CD4-positive, alpha-beta T cell treated with Interleukin-2 at 100 ng/mL for 4 hours (primary cell): ENCODE measurements at regions not wholly inside any gene's neighbourhood (a gene's known extent, or its start where the extent isn't known, plus 50 kb on each side); places are given as distances from the start of the nearest gene placed in this dataset.
"Not testable (repeated sequence)": the region's sequence is repeated elsewhere in the genome, so short reads cannot be mapped to it uniquely, and the experiment has no call there.

Experiments
- DNase-seq: peaks from one replicate; pipeline ENCODE4 v3.0.0-alpha.2; 2020; ENCODE audit warnings: low spot score

DNA sequence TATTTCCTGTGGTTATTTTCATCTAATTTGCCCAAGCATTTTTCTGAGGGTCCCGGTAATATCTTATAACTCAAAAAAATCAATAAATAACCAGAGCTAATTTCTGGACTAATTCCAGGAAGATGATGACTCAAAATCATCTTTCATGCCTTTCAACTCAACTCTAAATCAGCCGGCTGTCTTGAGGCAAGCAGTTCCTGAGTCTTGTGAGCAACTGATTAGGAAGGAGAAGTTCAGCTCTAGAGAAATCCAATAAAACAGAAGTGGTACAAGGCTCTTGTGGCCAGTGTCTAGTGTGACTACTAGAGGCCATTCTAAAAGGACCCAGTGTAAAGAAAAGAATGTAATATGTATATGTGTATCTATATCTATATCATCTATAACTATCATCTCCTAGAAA is 890.4 kb downstream of the TRIB2 start:
- no peak for DNase-seq

DNA sequence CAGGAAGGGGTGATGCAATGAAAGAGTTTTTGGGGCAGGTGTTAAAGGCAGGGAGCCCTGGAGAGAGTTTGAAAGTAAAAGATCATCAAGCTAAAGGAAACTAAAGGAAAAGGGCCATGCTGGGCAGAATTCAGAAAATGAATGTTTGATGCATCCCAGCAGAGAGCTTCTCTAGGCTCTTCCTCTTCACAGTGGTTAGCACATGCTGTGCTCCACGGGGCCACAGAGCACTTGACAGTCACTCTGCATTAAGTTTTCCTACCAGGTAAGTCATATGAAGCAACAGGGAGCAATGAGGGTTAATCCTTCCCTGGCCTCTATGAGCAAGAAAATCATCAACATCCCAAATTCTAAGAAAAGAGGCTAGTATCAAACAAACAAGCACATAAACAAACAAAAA is 895.2 kb downstream of the TRIB2 start:
- DNase-seq: no peak

DNA sequence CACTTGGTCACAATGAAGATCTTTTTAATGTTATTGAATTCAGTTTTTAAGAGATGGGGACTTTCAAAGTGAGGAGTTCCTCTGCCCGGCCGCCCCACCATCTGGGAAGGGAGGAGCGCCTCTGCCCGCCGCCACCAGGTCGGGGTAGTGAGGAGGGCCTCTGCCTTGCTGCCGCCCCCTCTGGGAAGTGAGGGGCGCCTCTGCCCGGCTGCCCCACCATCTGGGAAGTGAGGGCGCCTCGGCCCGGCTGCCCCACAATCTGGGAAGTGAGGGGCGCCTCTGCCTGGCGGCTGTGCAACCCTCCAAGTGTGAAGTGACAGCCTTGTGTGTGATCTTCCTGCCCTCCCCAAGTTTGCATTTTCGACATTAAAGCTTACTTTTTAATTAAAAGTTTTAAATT is 899.3 kb downstream of the TRIB2 start:
- DNase-seq: no peak

DNA sequence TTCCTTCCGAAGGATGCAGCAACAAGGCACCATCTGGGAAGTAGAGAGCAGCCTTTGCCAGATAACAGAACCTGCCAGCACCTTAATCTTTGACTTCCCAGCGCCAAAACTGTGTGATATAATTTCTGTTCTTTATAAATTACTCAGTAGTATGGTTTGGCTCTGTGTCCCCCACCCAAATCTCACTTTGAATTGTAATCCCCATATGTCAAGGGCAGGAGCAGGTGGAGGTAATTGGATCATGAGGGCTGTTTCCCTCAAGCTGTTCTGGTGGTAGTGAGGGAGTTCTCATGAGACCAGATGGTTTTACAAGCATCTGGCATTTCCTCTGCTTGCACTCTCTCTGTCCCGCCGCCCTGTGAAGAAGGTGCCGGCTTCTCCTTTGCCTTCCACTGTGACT is 899.9 kb downstream of the TRIB2 start:
- DNase-seq: no peak

DNA sequence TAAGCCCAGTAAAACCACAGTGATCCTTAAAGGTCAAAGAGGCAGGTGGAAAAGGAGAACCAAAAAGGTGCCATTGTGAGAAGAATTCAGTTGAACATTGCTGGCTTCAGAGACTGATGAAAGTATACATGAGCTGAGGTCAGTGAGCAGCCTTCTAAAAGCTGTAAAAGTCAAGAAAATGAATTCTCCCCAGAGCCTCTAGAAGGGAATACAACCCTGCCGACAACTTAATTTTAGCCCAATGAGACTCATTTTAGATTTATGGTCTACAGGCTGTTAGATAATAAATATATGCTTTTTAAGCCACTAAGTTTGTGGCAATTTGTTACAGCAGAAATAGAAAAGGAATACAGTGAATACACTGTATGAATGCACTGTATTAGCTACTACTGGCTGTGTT is 911.4 kb downstream of the TRIB2 start:
- DNase-seq: no peak

DNA sequence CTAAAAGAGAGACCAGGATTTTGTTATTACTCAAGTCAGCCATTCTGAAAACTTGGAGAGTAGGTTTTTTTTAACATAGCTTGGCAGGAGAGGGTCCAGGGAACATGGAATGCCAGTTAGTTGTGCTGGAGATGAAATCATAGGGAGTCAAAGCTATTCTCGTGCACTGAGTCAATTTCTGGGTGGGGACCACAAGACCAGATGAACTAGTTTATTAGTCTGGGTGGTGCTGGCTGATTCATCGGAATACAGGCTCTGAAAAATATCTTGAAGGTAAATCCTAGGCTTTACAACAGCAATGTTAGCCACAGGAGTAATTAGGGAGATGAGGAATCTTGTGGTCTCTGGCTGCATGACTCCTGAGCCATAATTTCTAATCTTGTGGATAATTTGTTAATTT is 921.4 kb downstream of the TRIB2 start:
- no peak for DNase-seq

DNA sequence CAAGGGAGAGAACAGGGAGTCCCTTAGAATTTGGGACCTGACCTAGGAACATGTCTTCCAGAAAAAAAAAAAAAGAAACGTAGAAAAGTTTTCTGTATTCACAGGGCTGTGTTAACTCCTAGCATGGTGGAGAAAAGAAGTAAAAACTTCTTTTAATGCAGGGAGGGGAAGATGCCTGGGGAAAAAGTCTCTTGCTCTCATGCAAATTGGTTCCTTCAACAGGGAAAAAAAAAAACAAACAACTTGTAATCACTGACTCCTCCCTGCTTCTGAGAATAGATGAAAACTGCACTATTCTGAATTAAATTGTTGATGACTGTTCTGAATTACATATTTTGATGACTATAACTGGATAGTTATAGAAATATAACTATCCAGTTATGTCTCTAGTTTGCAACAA is 933.2 kb downstream of the TRIB2 start:
- DNase-seq: no peak

DNA sequence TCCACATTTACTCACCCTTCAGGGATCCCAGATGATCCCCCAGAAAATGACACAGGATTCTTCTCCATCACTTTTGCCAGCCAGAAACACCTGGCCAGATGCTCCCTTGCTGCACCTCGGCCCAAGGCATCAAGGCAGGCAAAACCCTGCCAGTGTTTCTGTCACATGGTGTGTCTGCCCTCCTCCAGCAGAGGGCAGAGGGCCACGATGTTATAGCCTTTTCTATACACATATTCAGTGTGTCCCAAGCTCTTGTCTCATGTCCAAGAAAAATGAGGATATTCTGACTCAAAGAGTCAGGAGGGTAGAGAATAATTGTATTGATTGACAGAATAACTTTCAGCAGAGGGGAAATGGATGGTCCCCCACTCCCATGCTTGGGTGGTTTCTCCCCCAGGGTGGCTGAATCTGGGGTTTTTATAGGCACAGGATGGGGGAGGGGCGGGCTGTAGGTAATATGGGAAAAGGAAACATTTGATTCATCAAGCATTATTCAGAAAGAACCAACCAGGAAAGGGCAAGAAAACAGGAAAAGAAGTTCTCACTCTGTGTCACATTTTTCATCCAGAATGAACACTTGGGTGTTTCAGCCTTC is 933.9 kb downstream of the TRIB2 start:
- DNase-seq: no peak

DNA sequence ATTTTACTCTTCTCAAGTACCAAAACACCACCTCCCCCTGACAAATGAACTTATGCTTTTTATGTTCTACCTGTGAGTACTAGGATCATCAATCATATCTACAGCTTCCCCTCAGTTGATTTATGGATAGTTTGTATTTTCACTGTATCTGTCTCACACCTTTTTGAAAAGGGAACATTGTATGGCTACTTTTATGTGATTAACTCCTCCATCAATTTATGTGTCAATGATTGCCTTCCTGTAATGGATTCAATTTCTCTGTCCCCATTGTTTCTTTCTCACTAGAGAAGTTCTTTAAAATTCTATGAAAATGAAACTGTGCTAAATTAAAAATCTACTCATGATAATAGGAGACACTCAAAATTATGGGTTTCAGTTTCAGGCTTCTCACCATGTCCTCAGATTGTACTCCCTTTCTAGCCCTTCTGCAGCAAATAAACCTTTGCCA is 935.0 kb downstream of the TRIB2 start:
- no peak for DNase-seq

DNA sequence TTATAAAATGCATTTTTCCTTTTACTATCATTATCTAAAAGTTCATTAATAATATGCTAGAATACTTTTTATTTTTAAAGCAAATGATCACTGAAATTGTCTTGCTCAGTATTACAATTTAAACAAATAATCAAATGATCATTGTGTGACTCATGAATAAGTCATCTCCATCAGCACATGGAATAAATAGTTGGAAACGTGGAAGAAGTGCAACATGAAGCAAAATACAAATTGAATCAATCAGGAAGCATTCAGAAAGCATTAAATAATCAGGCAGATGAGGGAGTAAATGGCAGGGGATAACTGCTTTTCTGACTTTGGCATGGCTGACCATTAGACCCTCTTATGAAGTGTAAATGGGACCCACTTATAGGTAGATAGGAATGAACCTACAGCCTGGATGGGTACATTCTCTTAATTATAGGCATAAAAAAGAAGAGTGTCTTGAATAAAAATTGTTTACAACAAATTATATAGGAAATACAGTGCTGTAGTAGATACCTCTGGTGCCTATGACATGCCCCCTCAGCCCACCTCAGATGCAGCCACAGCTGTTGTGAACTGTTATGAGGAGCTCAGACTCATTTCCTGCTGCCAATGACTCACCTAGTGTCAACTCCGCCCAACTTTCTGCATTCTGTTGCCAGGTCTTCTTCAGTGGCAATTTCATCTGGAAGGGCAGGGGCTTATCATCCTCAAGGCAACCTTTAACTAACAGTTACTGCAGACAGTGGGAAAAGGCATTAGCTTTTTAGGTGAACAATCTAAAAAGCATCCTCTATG is 936.0 kb downstream of the TRIB2 start:
- no peak for DNase-seq

DNA sequence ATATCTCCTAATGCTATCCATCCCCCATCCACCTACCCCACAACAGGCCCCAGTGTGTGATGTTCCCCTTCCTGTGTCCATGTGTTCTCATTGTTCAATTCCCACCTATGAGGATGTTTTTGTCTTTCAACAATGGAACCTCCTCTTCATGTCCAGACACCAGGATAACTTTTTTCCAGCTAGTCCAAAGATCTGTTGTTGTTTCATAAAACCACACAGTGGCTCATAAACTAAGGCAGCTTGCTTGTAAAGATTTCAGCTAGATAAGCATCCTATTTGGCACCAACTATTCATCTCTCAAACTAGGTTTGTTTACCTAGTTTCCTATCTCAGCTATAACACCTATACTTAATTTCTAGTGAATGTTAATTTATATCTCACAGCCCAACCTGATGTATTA is 937.7 kb downstream of the TRIB2 start:
- no peak for DNase-seq

DNA sequence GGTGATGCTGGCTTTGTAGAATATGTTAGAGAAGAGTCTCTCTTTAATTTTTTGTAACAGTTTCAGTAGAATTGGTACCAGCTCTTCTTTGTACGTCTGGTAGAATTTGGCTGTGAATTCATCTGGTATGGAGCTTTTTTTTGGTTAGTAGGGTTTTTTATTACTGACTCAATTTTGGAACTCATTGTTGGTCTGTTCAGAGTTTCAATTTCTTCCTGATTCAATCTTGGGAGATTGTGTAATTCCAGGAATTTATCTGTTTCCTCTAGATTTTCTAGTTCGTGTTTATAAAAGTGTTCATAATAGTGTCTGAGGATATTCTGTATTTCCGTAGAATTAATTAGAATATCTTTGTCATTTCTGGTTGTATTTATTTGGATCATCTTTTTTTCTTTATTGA is 943.5 kb downstream of the TRIB2 start:
- no peak for DNase-seq

DNA sequence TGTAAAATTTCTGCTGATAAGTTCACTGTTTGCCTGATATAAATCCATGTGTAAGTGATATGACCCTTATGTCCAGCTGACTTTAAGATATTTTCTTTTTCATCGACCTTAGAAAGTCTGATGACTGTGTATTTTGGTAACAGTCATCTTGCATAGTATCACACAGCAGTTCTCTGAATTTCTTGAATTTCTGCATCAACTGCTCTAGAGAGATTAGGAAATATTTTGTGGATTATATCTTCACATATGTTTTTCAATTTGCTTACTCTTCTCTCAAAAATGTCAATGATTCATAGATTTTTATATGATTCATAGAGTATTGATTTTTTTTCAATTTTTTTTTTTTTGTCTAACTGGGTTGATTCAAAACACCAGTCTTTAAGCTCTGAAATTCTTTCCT is 945.3 kb downstream of the TRIB2 start:
- DNase-seq: no peak

DNA sequence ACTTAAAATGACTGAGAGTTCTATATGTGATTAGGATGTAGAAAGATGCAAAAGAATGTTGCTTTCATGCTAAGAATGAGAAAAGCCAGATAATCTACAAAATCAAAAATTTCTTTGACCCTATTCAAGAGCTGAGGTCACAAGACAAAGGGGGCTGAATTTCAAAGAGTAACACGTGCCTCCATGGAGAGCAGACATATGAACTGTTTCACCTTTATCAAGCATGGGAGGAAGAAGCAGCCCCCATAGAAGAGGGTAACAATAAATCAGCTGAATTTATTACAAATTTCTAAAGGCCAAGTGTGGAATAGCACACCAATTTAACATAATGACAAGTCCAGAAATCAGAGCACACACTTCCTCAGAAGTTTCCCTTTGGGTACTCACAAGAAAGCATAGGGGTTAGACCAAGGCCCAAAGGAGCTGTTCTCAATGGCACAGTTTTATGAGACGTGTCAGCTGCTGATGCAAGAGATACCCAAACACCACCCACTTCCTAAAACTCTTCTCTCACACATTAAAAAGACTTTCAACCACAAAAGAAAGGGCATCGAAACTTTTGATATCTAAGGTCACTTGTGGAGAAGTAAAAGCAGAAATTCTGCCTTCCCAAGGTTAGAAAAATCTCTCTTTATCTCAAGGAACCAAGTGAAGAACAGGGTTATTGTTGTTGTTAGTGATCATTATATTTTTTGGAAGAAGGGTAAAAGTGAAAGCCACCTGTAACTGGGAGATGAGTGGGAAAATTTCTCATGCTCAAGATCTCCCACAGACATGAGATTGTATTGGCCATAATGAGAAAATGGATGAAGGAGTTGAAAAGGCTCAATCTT is 950.1 kb downstream of the TRIB2 start:
- no peak for DNase-seq

DNA sequence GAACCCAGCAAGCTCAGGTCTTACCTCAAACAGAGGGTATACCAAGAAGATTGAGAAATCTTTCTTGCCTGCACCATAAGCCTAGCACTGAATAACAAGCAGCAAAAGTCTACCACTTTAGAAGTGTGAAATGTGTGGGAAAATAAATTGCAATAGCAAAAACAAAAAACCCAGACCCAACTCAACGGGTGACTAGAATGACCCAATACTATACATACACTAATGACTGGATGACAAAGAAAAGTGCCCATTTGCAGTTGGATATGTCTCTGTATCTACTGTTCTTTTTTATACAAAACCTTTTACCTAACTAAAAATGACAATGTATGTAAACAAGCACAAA is 950.6 kb downstream of the TRIB2 start:
- no peak for DNase-seq

DNA sequence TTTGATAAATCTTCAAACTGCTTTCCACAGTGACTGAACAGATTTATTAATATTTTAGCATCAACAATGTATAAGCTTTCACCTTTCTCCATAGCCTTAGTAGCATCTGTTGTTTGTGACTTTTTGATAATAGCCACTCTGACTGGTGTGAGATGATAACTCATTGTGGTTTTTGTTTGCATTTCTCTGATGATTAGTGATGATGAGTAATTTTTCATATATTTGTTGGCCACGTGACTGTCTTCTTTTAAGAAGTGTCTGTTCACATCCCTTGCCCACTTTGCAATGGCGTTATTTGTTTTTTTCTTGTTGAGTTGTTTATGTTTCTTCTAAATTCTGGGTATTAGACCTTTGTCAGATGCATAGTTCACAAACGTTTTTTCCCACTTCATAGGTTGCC is 952.9 kb downstream of the TRIB2 start:
- DNase-seq: no peak

DNA sequence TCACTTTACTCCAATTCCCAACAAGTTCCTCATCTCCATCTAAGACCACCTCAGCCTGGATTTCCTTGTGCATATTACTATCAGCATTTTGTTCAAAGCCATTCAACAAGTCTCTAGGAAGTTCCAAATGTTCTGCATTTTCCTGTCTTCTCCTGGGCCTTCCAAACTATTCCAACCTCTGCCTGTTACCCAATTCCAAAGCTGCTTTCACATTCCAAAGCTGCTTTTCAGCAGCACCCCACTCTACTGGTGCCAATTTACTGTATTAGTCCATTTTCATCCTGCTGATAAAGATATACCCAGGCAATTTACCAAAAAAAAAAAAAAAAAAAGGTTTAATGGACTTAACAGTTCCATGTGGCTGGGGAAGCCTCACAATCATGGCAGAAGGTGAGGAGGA is 957.1 kb downstream of the TRIB2 start:
- DNase-seq: not testable (repeated sequence)

DNA sequence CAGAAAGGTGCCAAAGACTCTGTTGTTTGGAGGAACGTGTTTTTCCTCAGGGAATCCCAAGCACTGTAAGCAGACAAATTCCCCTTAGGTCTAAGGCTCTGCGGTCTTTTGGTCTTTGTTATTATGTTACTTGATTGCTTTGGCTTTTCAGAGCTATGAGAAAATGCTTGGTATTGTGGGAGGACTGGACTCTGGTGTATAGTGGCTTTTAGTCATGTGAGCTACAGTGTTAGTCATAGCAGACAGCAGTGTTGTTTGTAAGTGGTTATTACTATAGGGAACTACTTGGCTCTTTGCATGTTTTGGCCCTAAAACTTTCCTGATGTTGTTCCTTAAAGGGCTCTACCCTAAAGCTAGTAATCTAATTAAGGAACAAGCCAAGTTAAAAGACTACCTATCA is 956.2 kb upstream of the LRATD1 start:
- no peak for DNase-seq

DNA sequence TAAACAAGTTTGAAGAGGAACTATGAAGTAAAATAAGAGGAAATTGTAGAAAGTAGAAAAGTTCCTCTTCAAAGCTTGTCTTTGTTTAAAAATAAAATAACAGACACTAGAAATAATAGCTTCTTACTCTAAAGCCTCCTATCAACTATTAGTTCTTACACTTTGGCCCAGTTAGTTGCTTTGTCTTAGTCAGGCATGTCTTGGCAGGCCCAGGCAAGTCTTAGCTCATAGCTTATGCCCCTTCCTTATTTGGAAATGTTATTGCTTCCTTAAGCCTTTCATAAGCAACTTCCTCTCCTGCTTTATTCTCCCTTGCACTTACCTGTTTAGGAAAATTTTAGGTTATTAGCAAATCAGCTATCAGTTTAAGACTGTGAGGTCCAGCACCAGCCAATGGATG is 950.6 kb upstream of the LRATD1 start:
- DNase-seq: no peak

DNA sequence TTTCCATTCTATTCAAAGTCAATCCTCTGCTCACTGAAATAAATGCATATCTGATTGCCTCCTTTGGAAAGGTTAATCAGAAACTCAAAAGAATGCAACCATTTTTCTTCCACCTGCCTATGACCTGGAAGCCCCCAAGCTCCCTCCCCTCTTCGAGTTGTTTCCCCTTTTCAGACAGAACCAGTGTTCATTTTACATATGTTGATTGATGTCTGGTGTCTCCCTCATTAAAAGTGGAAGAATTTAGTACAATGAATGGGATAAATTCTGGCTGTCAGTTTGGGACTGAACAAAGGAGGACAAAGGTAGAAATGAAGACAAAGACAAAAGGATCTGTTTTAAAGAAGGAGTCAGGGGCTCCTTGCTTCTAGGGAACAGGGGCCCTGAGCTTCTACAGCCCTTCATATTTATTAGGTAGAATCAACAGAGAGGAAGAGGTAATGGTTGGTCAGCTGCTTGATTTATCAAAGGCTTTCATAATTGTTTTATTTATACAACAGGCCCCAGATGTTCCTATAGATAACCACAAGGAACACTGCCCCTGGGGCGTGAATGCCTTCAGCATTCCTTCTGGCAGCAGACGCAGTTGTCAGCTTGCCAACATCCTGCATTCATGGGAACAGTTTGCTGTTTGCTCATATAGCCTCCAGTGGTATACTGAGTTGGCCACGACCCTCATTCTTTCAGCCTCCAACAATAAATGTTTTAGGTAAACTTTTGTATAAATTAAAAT is 949.8 kb upstream of the LRATD1 start:
- no peak for DNase-seq

DNA sequence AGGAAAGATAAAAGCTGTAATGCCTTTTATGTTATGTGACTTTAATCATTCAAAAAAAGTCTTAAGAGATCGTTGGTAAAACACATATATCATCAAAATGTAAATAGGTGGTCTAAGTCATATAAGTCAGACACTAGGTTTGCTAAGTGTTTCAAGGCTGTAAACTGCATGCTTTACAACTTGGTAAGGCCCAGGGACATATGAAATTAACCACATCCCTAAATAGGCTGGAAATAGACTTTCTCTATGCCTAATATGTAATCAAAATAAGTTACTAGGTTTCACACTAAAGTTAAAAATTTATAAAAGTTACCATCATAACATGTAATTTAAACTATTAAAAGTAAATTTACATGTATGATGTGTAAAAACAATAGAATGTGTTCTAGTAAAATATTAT is 946.3 kb upstream of the LRATD1 start:
- no peak for DNase-seq

DNA sequence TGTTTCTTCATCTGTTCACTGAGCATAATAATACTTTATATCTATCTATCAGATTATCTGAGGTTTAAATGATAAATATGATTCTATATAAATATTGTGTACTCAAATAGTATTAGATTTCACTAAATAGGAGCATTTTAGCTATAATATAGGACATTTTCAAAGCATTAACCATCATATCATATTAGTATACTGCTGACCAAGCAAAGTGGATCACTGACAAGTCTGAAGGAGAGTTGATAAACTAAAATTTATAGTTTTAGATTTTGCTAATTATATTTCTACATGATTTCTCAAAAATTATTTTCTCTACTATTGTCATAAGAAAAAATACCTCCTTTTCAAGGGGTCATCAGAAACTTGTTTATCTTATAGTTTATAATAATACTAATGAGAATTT is 937.8 kb upstream of the LRATD1 start:
- no peak for DNase-seq

DNA sequence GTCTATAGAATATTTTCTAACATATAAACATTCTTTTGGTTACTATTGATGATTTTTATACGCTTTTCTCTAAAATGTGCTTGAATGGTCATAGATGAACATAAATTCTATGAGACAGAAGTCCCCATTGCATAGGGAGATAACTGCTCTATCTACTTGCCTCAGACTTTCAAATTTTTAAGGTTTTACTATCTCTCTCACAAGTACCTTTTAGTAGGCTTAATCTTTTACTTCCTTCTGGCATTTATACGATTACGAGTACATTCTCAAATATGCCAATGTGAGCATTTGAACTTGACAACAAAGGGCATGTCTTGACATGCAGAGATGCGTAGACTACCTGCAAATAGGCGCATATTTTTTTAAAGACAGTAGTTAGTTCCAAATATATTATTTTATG is 935.9 kb upstream of the LRATD1 start:
- no peak for DNase-seq
